Breast epithelium (tissue), 4 donors: ENCODE measurements at regions not wholly inside any gene's neighbourhood (a gene's known extent, or its start where the extent isn't known, plus 50 kb on each side); places are given as distances from the start of the nearest gene placed in this dataset.

Experiments used
- DNase-seq, 2 donors: peaks; one replicate each; pipeline ENCODE4 v3.0.0-alpha.2; 2019; ENCODE audit warnings: low spot score in 2 of 2
- H3K27ac ChIP-seq, 2 donors: fragments of 200-600 bp; sonication (generic) in 1 of 2; one replicate each; pipeline ENCODE4 v1.5.1; 2016 to 2019; ENCODE audit warnings: mild to moderate bottlenecking in 1 of 2
- H3K27me3 ChIP-seq, 2 donors: fragments of 200-600 bp; sonication (generic) in 1 of 2; one replicate each; pipeline versions ENCODE4 v1.5.1 to v1.6.0; 2017 to 2019; ENCODE audit warnings: control low read depth in 1 of 2, mild to moderate bottlenecking in 1 of 2
- H3K36me3 ChIP-seq: fragments of 200-600 bp; one replicate; pipeline ENCODE4 v1.5.1; 2019
- H3K4me1 ChIP-seq, 2 donors: fragments of 200-600 bp; sonication (generic); one replicate each; pipeline ENCODE4 v1.5.1; 2016 to 2019; ENCODE audit warnings: control low read depth in 1 of 2
- H3K4me3 ChIP-seq, 3 donors: fragments of 200-600 bp; sonication (generic); 1 replicate in 2 of 3; 2 replicates in 1 of 3; pipeline ENCODE4 v1.5.1; 2016 to 2019; ENCODE audit warnings: mild to moderate bottlenecking in 3 of 3, moderate library complexity in 2 of 3
- H3K9me3 ChIP-seq, 2 donors: fragments of 200-600 bp; sonication (generic) in 1 of 2; one replicate each; pipeline ENCODE4 v1.5.1; 2016 to 2019; ENCODE audit warnings: control low read depth in 1 of 2
- CTCF ChIP-seq, 3 donors: fragments of 450-650 bp; IDR thresholded peaks; one replicate each; pipeline ENCODE4 v1.5.1; 2016 to 2017; ENCODE audit warnings: antibody characterized with exemption in 3 of 3, mild to moderate bottlenecking in 3 of 3, moderate library complexity in 3 of 3
- POLR2A ChIP-seq: fragments of 450-650 bp; IDR thresholded peaks from one replicate; pipeline ENCODE4 v1.6.1; 2016; ENCODE audit warnings: antibody characterized with exemption, mild to moderate bottlenecking, moderate library complexity
- POLR2AphosphoS5 ChIP-seq, 3 donors: sonication (generic); formaldehyde crosslinking; IDR thresholded peaks; one replicate each; pipeline ENCODE4 v1.6.1; 2017; ENCODE audit warnings: antibody characterized with exemption in 3 of 3
- intact Hi-C: fragments of 100-400 bp; cut with DNase I; formaldehyde crosslinking; loops from one replicate; pipeline ENCODE4 v1.15.1; 2023; ENCODE audit warnings: low total_unique reads

- TF ChIP-seq POLR2A (no peak), POLR2AphosphoS5 (IDR thresholded peaks at IDR 0.05) (no peak), CTCF (IDR thresholded peaks at IDR 0.05) (no peak)
- Histone ChIP-seq H3K4me1 (no peaks in the 10 kb centered on the region), H3K27me3 (no peaks in the 10 kb centered on the region), H3K27ac (no peak overlapping the region), H3K4me3 (no peak overlapping the region), H3K9me3 (no peaks in the 10 kb centered on the region), H3K36me3 (no peaks in the 10 kb centered on the region)
- intact Hi-C loops, result no loop called here
- DNase-seq, result no peak
These were observed 52.7 kb upstream of the NCK2 start for GRCh38 chr2:105691947-105692390.

GRCh38 chr2:105690566-105690965, 54.1 kb upstream of the NCK2 start:
- Histone ChIP-seq H3K4me3 (no peak overlapping the region), H3K27me3 (no peaks in the 10 kb centered on the region), H3K9me3 (no peaks in the 10 kb centered on the region), H3K36me3 (no peaks in the 10 kb centered on the region), H3K4me1 (no peaks in the 10 kb centered on the region), H3K27ac (no peak overlapping the region)
- DNase-seq, result no peak
- TF ChIP-seq CTCF (IDR thresholded peaks at IDR 0.05) (no peak), POLR2A (no peak), POLR2AphosphoS5 (IDR thresholded peaks at IDR 0.05) (no peak)
- intact Hi-C loops, result no loop called here

GRCh38 chr2:105689484-105689883, 55.2 kb upstream of the NCK2 start:
- no peak overlapping the region for H3K27ac ChIP-seq
- no peaks in the 10 kb centered on the region for H3K36me3 ChIP-seq
- no peaks in the 10 kb centered on the region for H3K27me3 ChIP-seq
- no peaks in the 10 kb centered on the region for H3K9me3 ChIP-seq
- no peak overlapping the region for H3K4me3 ChIP-seq
- intact Hi-C loops, result no loop called here
- no peak for DNase-seq
- no peaks in the 10 kb centered on the region for H3K4me1 ChIP-seq
- TF ChIP-seq POLR2A (no peak), CTCF (IDR thresholded peaks at IDR 0.05) (no peak), POLR2AphosphoS5 (IDR thresholded peaks at IDR 0.05) (no peak)

- Histone ChIP-seq H3K9me3 (no peaks in the 10 kb centered on the region), H3K36me3 (no peaks in the 10 kb centered on the region), H3K4me3 (no peak overlapping the region), H3K27me3 (no peaks in the 10 kb centered on the region), H3K4me1 (no peaks in the 10 kb centered on the region), H3K27ac (no peak overlapping the region)
- no peak for TF ChIP-seq POLR2A
- no peak for TF ChIP-seq POLR2AphosphoS5 (IDR thresholded peaks at IDR 0.05)
- TF ChIP-seq CTCF (IDR thresholded peaks at IDR 0.05), result no peak
- intact Hi-C loops, result no loop called here
- no peak for DNase-seq
These were observed 55.8 kb upstream of the NCK2 start for GRCh38 chr2:105688946-105689345.

- Histone ChIP-seq H3K4me3 (no peak overlapping the region), H3K27ac (no peak overlapping the region), H3K9me3 (no peaks in the 10 kb centered on the region), H3K27me3 (no peaks in the 10 kb centered on the region), H3K4me1 (no peaks in the 10 kb centered on the region), H3K36me3 (no peaks in the 10 kb centered on the region)
- DNase-seq, result no peak
- intact Hi-C loops, result no loop called here
- no peak for TF ChIP-seq POLR2A
- no peak for TF ChIP-seq POLR2AphosphoS5 (IDR thresholded peaks at IDR 0.05)
- no peak for TF ChIP-seq CTCF (IDR thresholded peaks at IDR 0.05)
These were observed 58.1 kb upstream of the NCK2 start for GRCh38 chr2:105686588-105686987.
